Central memory CD4-positive, alpha-beta T cell (primary cell): ENCODE measurements at regions not wholly inside any gene's neighbourhood (a gene's known extent, or its start where the extent isn't known, plus 50 kb on each side); places are given as distances from the start of the nearest gene placed in this dataset.

ENCODE experiments used
- DNase-seq: peaks from one replicate; pipeline ENCODE4 v3.0.0; 2022

- DNase-seq: no peak
Observed at GRCh38 chr12:104858611-104859543, 99.2 kb downstream of the SLC41A2 start.

- DNase-seq: no peak
Observed at GRCh38 chr12:104856531-104856930, 101.6 kb downstream of the SLC41A2 start.

- DNase-seq: no peak
Observed at GRCh38 chr12:104855599-104855998, 102.5 kb downstream of the SLC41A2 start.

GRCh38 chr12:104852896-104853295 is 105.2 kb downstream of the SLC41A2 start:
- DNase-seq: no peak

- DNase-seq: no peak
Observed at GRCh38 chr12:104852102-104852501, 106.0 kb downstream of the SLC41A2 start.

GRCh38 chr12:104850781-104851180 is 107.3 kb downstream of the SLC41A2 start:
- DNase-seq: no peak

- no peak for DNase-seq
Observed at GRCh38 chr12:104846056-104846767, 111.9 kb downstream of the SLC41A2 start.

- no peak for DNase-seq
Observed at GRCh38 chr12:104844123-104844522, 114.0 kb downstream of the SLC41A2 start.

GRCh38 chr12:104840262-104840661 is 117.8 kb downstream of the SLC41A2 start:
- DNase-seq: no peak

GRCh38 chr12:104835317-104835716 is 122.8 kb downstream of the SLC41A2 start:
- no peak for DNase-seq

- no peak for DNase-seq
Observed at GRCh38 chr12:104834607-104835006, 123.5 kb downstream of the SLC41A2 start.

GRCh38 chr12:104833756-104834155 is 124.3 kb downstream of the SLC41A2 start:
- no peak for DNase-seq

GRCh38 chr12:104828015-104828414 is 130.1 kb downstream of the SLC41A2 start:
- no peak for DNase-seq

GRCh38 chr12:104827587-104827986 is 130.5 kb downstream of the SLC41A2 start:
- DNase-seq: peak; percentile 3

GRCh38 chr12:104825408-104825807 is 132.7 kb downstream of the SLC41A2 start:
- no peak for DNase-seq

- DNase-seq: no peak
Observed at GRCh38 chr12:104823985-104824461, 134.1 kb downstream of the SLC41A2 start.

GRCh38 chr12:104822941-104823340 is 135.1 kb downstream of the SLC41A2 start:
- no peak for DNase-seq

GRCh38 chr12:104816845-104817503 is 141.1 kb downstream of the SLC41A2 start:
- DNase-seq: no peak

- DNase-seq: no peak
Observed at GRCh38 chr12:104815935-104816334, 142.2 kb downstream of the SLC41A2 start.

GRCh38 chr12:104814944-104815343 is 143.1 kb downstream of the SLC41A2 start:
- no peak for DNase-seq
